ENCODE measurements at regions not wholly inside any gene's neighbourhood (a gene's known extent, or its start where the extent isn't known, plus 50 kb on each side); places are given as distances from the start of the nearest gene placed in this dataset.

GRCh38 chr5:54772231-54772630, 213.2 kb downstream of the ESM1 start:
- no peak for DNase-seq (ENCODE audit: low spot score)

GRCh38 chr5:54769746-54770145, 215.6 kb downstream of the ESM1 start:
- TF ChIP-seq CTCF (IDR thresholded peaks at IDR 0.05; ENCODE audit: extremely low read depth, missing control alignments), result no peak
- DNase-seq (ENCODE audit: low spot score), result no peak

More at GRCh38 chr5:54772231-54772630, 213.2 kb downstream of the ESM1 start:
- no peak for TF ChIP-seq CTCF (IDR thresholded peaks at IDR 0.05; ENCODE audit: extremely low read depth, missing control alignments)

- no peak for TF ChIP-seq CTCF (IDR thresholded peaks at IDR 0.05; ENCODE audit: extremely low read depth, missing control alignments)
- DNase-seq (ENCODE audit: low spot score), result no peak
Measured at GRCh38 chr5:54769072-54769471, 216.3 kb downstream of the ESM1 start.

GRCh38 chr5:54766748-54767147, 218.6 kb downstream of the ESM1 start:
- no peak for TF ChIP-seq CTCF (IDR thresholded peaks at IDR 0.05; ENCODE audit: extremely low read depth, missing control alignments)
- no peak for DNase-seq (ENCODE audit: low spot score)

- no peak for DNase-seq (ENCODE audit: low spot score)
- TF ChIP-seq CTCF (IDR thresholded peaks at IDR 0.05; ENCODE audit: extremely low read depth, missing control alignments), result no peak
Measured at GRCh38 chr5:54765165-54766028, 220.0 kb downstream of the ESM1 start.

- TF ChIP-seq CTCF (IDR thresholded peaks at IDR 0.05; ENCODE audit: extremely low read depth, missing control alignments), result no peak
- DNase-seq (ENCODE audit: low spot score), result no peak
Measured at GRCh38 chr5:54764102-54765090, 221.0 kb downstream of the ESM1 start.
